ENCODE measurements at regions not wholly inside any gene's neighbourhood (a gene's known extent, or its start where the extent isn't known, plus 50 kb on each side); places are given as distances from the start of the nearest gene placed in this dataset.
A peak's percentile ranks its signal among the peaks of the same experiment; 100 is the strongest.

GRCh38 chr3:30225021-30225420, 381.4 kb upstream of the TGFBR2 start:
- Histone ChIP-seq H3K36me3 (ENCODE audit: control insufficient read depth, low read depth, low read length) (no peaks in the 10 kb centered on the region), H3K4me3 (ENCODE audit: low read length) (no peak overlapping the region), H3K27me3 (ENCODE audit: control insufficient read depth, insufficient read depth, low read length) (no peaks in the 10 kb centered on the region), H3K9me3 (ENCODE audit: control insufficient read depth, low read depth, low read length) (no peaks in the 10 kb centered on the region), H3K4me1 (ENCODE audit: control insufficient read depth, low read depth, low read length) (no peaks in the 10 kb centered on the region), H3K27ac (ENCODE audit: low read length) (no peak overlapping the region), H3K9ac (ENCODE audit: low read length) (no peak overlapping the region)

- Histone ChIP-seq H3K4me1 (ENCODE audit: control insufficient read depth, low read depth, low read length) (peaks cover 4% of the 10 kb centered on the region), H3K9me3 (ENCODE audit: control insufficient read depth, low read depth, low read length) (no peaks in the 10 kb centered on the region), H3K27me3 (ENCODE audit: control insufficient read depth, insufficient read depth, low read length) (no peaks in the 10 kb centered on the region), H3K4me3 (ENCODE audit: low read length) (no peak overlapping the region), H3K27ac (ENCODE audit: low read length) (no peak overlapping the region), H3K36me3 (ENCODE audit: control insufficient read depth, low read depth, low read length) (no peaks in the 10 kb centered on the region), H3K9ac (ENCODE audit: low read length) (no peak overlapping the region)
Measured at GRCh38 chr3:30226601-30227151, 379.7 kb upstream of the TGFBR2 start.

- Histone ChIP-seq H3K27ac (ENCODE audit: low read length) (no peak overlapping the region), H3K9me3 (ENCODE audit: control insufficient read depth, low read depth, low read length) (no peaks in the 10 kb centered on the region), H3K27me3 (ENCODE audit: control insufficient read depth, insufficient read depth, low read length) (no peaks in the 10 kb centered on the region), H3K9ac (ENCODE audit: low read length) (no peak overlapping the region), H3K36me3 (ENCODE audit: control insufficient read depth, low read depth, low read length) (no peaks in the 10 kb centered on the region), H3K4me3 (ENCODE audit: low read length) (no peak overlapping the region), H3K4me1 (ENCODE audit: control insufficient read depth, low read depth, low read length) (peaks cover 11% of the 10 kb centered on the region)
Measured at GRCh38 chr3:30227571-30228301, 378.7 kb upstream of the TGFBR2 start.

GRCh38 chr3:30228302-30228631, 378.1 kb upstream of the TGFBR2 start:
- no peaks in the 10 kb centered on the region for H3K9me3 ChIP-seq (ENCODE audit: control insufficient read depth, low read depth, low read length)
- H3K27ac ChIP-seq (ENCODE audit: low read length), result no peak overlapping the region
- H3K36me3 ChIP-seq (ENCODE audit: control insufficient read depth, low read depth, low read length), result no peaks in the 10 kb centered on the region
- no peak overlapping the region for H3K9ac ChIP-seq (ENCODE audit: low read length)
- H3K27me3 ChIP-seq (ENCODE audit: control insufficient read depth, insufficient read depth, low read length), result no peaks in the 10 kb centered on the region
- no peak overlapping the region for H3K4me3 ChIP-seq (ENCODE audit: low read length)
- H3K4me1 ChIP-seq (ENCODE audit: control insufficient read depth, low read depth, low read length), result peaks cover 11% of the 10 kb centered on the region

GRCh38 chr3:30231277-30232141, 374.9 kb upstream of the TGFBR2 start:
- no peaks in the 10 kb centered on the region for H3K9me3 ChIP-seq (ENCODE audit: control insufficient read depth, low read depth, low read length)
- H3K4me1 ChIP-seq (ENCODE audit: control insufficient read depth, low read depth, low read length), result peaks cover 11% of the 10 kb centered on the region
- H3K4me3 ChIP-seq (ENCODE audit: low read length), result no peak overlapping the region
- H3K27ac ChIP-seq (ENCODE audit: low read length), result no peak overlapping the region
- H3K9ac ChIP-seq (ENCODE audit: low read length), result no peak overlapping the region
- no peaks in the 10 kb centered on the region for H3K36me3 ChIP-seq (ENCODE audit: control insufficient read depth, low read depth, low read length)
- H3K27me3 ChIP-seq (ENCODE audit: control insufficient read depth, insufficient read depth, low read length), result no peaks in the 10 kb centered on the region

GRCh38 chr3:30232142-30232541, 374.3 kb upstream of the TGFBR2 start:
- Histone ChIP-seq H3K27me3 (ENCODE audit: control insufficient read depth, insufficient read depth, low read length) (no peaks in the 10 kb centered on the region), H3K4me3 (ENCODE audit: low read length) (no peak overlapping the region), H3K36me3 (ENCODE audit: control insufficient read depth, low read depth, low read length) (no peaks in the 10 kb centered on the region), H3K9me3 (ENCODE audit: control insufficient read depth, low read depth, low read length) (no peaks in the 10 kb centered on the region), H3K9ac (ENCODE audit: low read length) (no peak overlapping the region), H3K27ac (ENCODE audit: low read length) (no peak overlapping the region), H3K4me1 (ENCODE audit: control insufficient read depth, low read depth, low read length) (peaks cover 11% of the 10 kb centered on the region)

- H3K36me3 ChIP-seq (ENCODE audit: control insufficient read depth, low read depth, low read length), result no peaks in the 10 kb centered on the region
- no peaks in the 10 kb centered on the region for H3K9me3 ChIP-seq (ENCODE audit: control insufficient read depth, low read depth, low read length)
- H3K9ac ChIP-seq (ENCODE audit: low read length), result no peak overlapping the region
- no peaks in the 10 kb centered on the region for H3K27me3 ChIP-seq (ENCODE audit: control insufficient read depth, insufficient read depth, low read length)
- H3K4me3 ChIP-seq (ENCODE audit: low read length), result no peak overlapping the region
- no peak overlapping the region for H3K27ac ChIP-seq (ENCODE audit: low read length)
- peaks cover 11% of the 10 kb centered on the region for H3K4me1 ChIP-seq (ENCODE audit: control insufficient read depth, low read depth, low read length)
Measured at GRCh38 chr3:30233913-30234646, 372.3 kb upstream of the TGFBR2 start.

GRCh38 chr3:30236011-30236410, 370.4 kb upstream of the TGFBR2 start:
- Histone ChIP-seq H3K9me3 (ENCODE audit: control insufficient read depth, low read depth, low read length) (no peaks in the 10 kb centered on the region), H3K27me3 (ENCODE audit: control insufficient read depth, insufficient read depth, low read length) (no peaks in the 10 kb centered on the region), H3K27ac (ENCODE audit: low read length) (no peak overlapping the region), H3K36me3 (ENCODE audit: control insufficient read depth, low read depth, low read length) (no peaks in the 10 kb centered on the region), H3K4me3 (ENCODE audit: low read length) (no peak overlapping the region), H3K9ac (ENCODE audit: low read length) (no peak overlapping the region), H3K4me1 (ENCODE audit: control insufficient read depth, low read depth, low read length) (peaks cover 11% of the 10 kb centered on the region)

- H3K27me3 ChIP-seq (ENCODE audit: control insufficient read depth, insufficient read depth, low read length), result no peaks in the 10 kb centered on the region
- H3K36me3 ChIP-seq (ENCODE audit: control insufficient read depth, low read depth, low read length), result no peaks in the 10 kb centered on the region
- H3K9ac ChIP-seq (ENCODE audit: low read length), result no peak overlapping the region
- H3K27ac ChIP-seq (ENCODE audit: low read length), result no peak overlapping the region
- H3K4me3 ChIP-seq (ENCODE audit: low read length), result no peak overlapping the region
- peaks cover 11% of the 10 kb centered on the region for H3K4me1 ChIP-seq (ENCODE audit: control insufficient read depth, low read depth, low read length)
- no peaks in the 10 kb centered on the region for H3K9me3 ChIP-seq (ENCODE audit: control insufficient read depth, low read depth, low read length)
Measured at GRCh38 chr3:30241721-30242120, 364.7 kb upstream of the TGFBR2 start.

GRCh38 chr3:30245858-30246622, 360.4 kb upstream of the TGFBR2 start:
- no peak overlapping the region for H3K4me3 ChIP-seq (ENCODE audit: low read length)
- H3K27me3 ChIP-seq (ENCODE audit: control insufficient read depth, insufficient read depth, low read length), result no peaks in the 10 kb centered on the region
- H3K9ac ChIP-seq (ENCODE audit: low read length), result peak overlapping the region; percentile 16
- peaks cover 17% of the 10 kb centered on the region for H3K4me1 ChIP-seq (ENCODE audit: control insufficient read depth, low read depth, low read length)
- H3K36me3 ChIP-seq (ENCODE audit: control insufficient read depth, low read depth, low read length), result no peaks in the 10 kb centered on the region
- no peak overlapping the region for H3K27ac ChIP-seq (ENCODE audit: low read length)
- H3K9me3 ChIP-seq (ENCODE audit: control insufficient read depth, low read depth, low read length), result no peaks in the 10 kb centered on the region

- H3K9ac ChIP-seq (ENCODE audit: low read length), result no peak overlapping the region
- no peak overlapping the region for H3K27ac ChIP-seq (ENCODE audit: low read length)
- H3K4me1 ChIP-seq (ENCODE audit: control insufficient read depth, low read depth, low read length), result peaks cover 17% of the 10 kb centered on the region
- no peaks in the 10 kb centered on the region for H3K36me3 ChIP-seq (ENCODE audit: control insufficient read depth, low read depth, low read length)
- no peaks in the 10 kb centered on the region for H3K9me3 ChIP-seq (ENCODE audit: control insufficient read depth, low read depth, low read length)
- H3K4me3 ChIP-seq (ENCODE audit: low read length), result no peak overlapping the region
- H3K27me3 ChIP-seq (ENCODE audit: control insufficient read depth, insufficient read depth, low read length), result no peaks in the 10 kb centered on the region
Measured at GRCh38 chr3:30248423-30248822, 358.0 kb upstream of the TGFBR2 start.

Data from iPS-18a (cell line).